K562 (cell line): ENCODE measurements at regions not wholly inside any gene's neighbourhood (a gene's known extent, or its start where the extent isn't known, plus 50 kb on each side); places are given as distances from the start of the nearest gene placed in this dataset.

Experiments
- CREB3 ChIP-seq: fragments of 450-650 bp; conservative IDR thresholded peaks from 2 replicates; pipeline ENCODE4 v1.6.1; 2016; ENCODE audit warnings: missing genetic modification characterization, low read depth, mild to moderate bottlenecking, missing compliant biosample characterization, moderate library complexity
- CTCF ChIP-seq, 3 experiments: IDR thresholded peaks in 2 of 3; conservative IDR thresholded peaks in 1 of 3; 2 replicates each; pipeline ENCODE4 v1.5.1; 2011 to 2012; ENCODE audit warnings: low read length in 3 of 3, mild to moderate bottlenecking in 3 of 3, control low read depth in 2 of 3, improper control_type of control experiment in 1 of 3, inconsistent platforms in 1 of 3, low read depth in 1 of 3, mixed read lengths in 1 of 3, moderate library complexity in 1 of 3; ENCODE audit not compliant: insufficient read depth in 2 of 3
- MAFK ChIP-seq: IDR thresholded peaks from 2 replicates; pipeline ENCODE4 v1.6.1; 2011; ENCODE audit warnings: low read length, improper control_type of control experiment
- THAP12 ChIP-seq: fragments of 250-450 bp; sonication (Bioruptor Pico); IDR thresholded peaks from 2 replicates; pipeline ENCODE4 v1.9.0; 2021; ENCODE audit warnings: mild to moderate bottlenecking, inconsistent platforms
- USF2 ChIP-seq: sonication (generic); formaldehyde crosslinking; IDR thresholded peaks from 2 replicates; pipeline ENCODE4 v1.5.0; 2020; ENCODE audit warnings: missing genetic modification reagents
- XRCC3 ChIP-seq: fragments of 450-650 bp; IDR thresholded peaks from 2 replicates; pipeline ENCODE4 v1.6.1; 2017; ENCODE audit warnings: mild to moderate bottlenecking, moderate library complexity
- XRCC4 ChIP-seq: IDR thresholded peaks from one replicate; pipeline ENCODE4 v1.6.1; 2011; ENCODE audit not compliant: insufficient read depth, insufficient read length; ENCODE audit errors: extremely low read depth
- ZNF12 ChIP-seq: sonication (generic); formaldehyde crosslinking; IDR thresholded peaks from 2 replicates; pipeline ENCODE4 v1.4.0; 2020; ENCODE audit warnings: mild to moderate bottlenecking, missing genetic modification reagents

DNA sequence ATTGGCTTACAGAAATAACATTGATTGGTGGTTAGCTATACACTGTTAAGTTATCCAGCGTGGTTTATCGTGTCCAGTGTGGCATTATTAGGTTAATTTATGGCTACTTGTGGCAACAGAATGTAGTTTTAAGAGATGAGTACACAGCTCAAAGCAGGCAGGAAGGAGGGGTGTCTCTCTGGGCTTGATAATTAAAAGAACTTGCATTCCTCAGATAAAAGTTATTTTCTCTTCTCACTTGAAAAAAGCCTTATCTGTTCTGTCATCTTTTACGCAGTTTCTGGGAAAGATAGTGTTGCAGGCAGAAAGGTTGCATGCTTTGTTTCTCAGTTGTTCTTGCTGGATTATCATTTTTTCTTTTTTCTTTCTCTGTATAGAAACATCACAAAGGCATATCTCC, 154.4 kb upstream of the COL3A1 start:
- no peak for TF ChIP-seq CTCF (IDR thresholded peaks at IDR 0.05 in 2 of 3, conservative IDR thresholded peaks at IDR 0.05 in 1 of 3; ENCODE audit: insufficient read depth in 2 of 3, low read depth in 1 of 3, low read length in 3 of 3)
- no peak for TF ChIP-seq XRCC3
- TF ChIP-seq XRCC4: no peak
- TF ChIP-seq MAFK: no peak
- TF ChIP-seq ZNF12 (CRISPR knock-in tag): no peak
- TF ChIP-seq CREB3: no peak
- no peak for TF ChIP-seq THAP12 (CRISPR knock-in tag)
- no peak for TF ChIP-seq USF2 (CRISPR knock-in tag)
